Activated CD4-positive, CD25-positive, alpha-beta regulatory T cell treated with anti-CD3 and anti-CD28 coated beads, Interleukin-2, amount 50 U/mL, for 24 hours (primary cell): ENCODE measurements at regions not wholly inside any gene's neighbourhood (a gene's known extent, or its start where the extent isn't known, plus 50 kb on each side); places are given as distances from the start of the nearest gene placed in this dataset.

Experiments used
- ATAC-seq, 2 donors: fragments of 150-1000 bp; cut with Tn5 transposase; one replicate each; pipeline ENCODE4 v1.10.0; 2021; ENCODE audit warnings: mild to moderate bottlenecking in 1 of 2, moderate library complexity in 1 of 2

GRCh38 chr2:66691031-66691965, 256.4 kb downstream of the MEIS1 start:
- ATAC-seq, result no peak

GRCh38 chr2:66692521-66693054, 257.7 kb downstream of the MEIS1 start:
- no peak for ATAC-seq

- ATAC-seq, result no peak
Observed at GRCh38 chr2:66693076-66693965, 258.4 kb downstream of the MEIS1 start.

GRCh38 chr2:66694087-66694860, 259.3 kb downstream of the MEIS1 start:
- no peak for ATAC-seq

GRCh38 chr2:66695226-66695735, 260.4 kb downstream of the MEIS1 start:
- ATAC-seq, result no peak

GRCh38 chr2:66696374-66696773, 261.4 kb downstream of the MEIS1 start:
- no peak for ATAC-seq

- no peak for ATAC-seq
Observed at GRCh38 chr2:66696886-66697285, 262.0 kb downstream of the MEIS1 start.

GRCh38 chr2:66697366-66697765, 262.4 kb downstream of the MEIS1 start:
- no peak for ATAC-seq

- no peak for ATAC-seq
Observed at GRCh38 chr2:66698091-66698490, 263.2 kb downstream of the MEIS1 start.

GRCh38 chr2:66698576-66699239, 263.8 kb downstream of the MEIS1 start:
- no peak for ATAC-seq

GRCh38 chr2:66699416-66699792, 264.5 kb downstream of the MEIS1 start:
- no peak for ATAC-seq

- ATAC-seq, result no peak
Observed at GRCh38 chr2:66699793-66700676, 265.1 kb downstream of the MEIS1 start.

- ATAC-seq, result no peak
Observed at GRCh38 chr2:66700677-66701066, 265.7 kb downstream of the MEIS1 start.

- ATAC-seq, result no peak
Observed at GRCh38 chr2:66701251-66701650, 266.3 kb downstream of the MEIS1 start.

- no peak for ATAC-seq
Observed at GRCh38 chr2:66701656-66702055, 266.7 kb downstream of the MEIS1 start.

- no peak for ATAC-seq
Observed at GRCh38 chr2:66702301-66702700, 267.4 kb downstream of the MEIS1 start.

GRCh38 chr2:66704786-66705185, 269.9 kb downstream of the MEIS1 start:
- no peak for ATAC-seq

- no peak for ATAC-seq
Observed at GRCh38 chr2:66714610-66715009, 279.7 kb downstream of the MEIS1 start.

GRCh38 chr2:66717218-66717905, 282.4 kb downstream of the MEIS1 start:
- no peak for ATAC-seq

GRCh38 chr2:66717973-66718372, 283.0 kb downstream of the MEIS1 start:
- ATAC-seq, result no peak
